Lower leg skin (tissue), 3 donors: ENCODE measurements at regions not wholly inside any gene's neighbourhood (a gene's known extent, or its start where the extent isn't known, plus 50 kb on each side); places are given as distances from the start of the nearest gene placed in this dataset.
"Not testable (repeated sequence)": the region's sequence is repeated elsewhere in the genome, so short reads cannot be mapped to it uniquely, and the experiment has no call there.

ENCODE experiments used
- POLR2A ChIP-seq, 2 donors: fragments of 450-650 bp; IDR thresholded peaks; one replicate each; pipeline ENCODE4 v1.6.1; 2016 to 2017; ENCODE audit warnings: antibody characterized with exemption in 2 of 2, mild to moderate bottlenecking in 1 of 2, moderate library complexity in 1 of 2
- TF ChIP-seq, protein P1 (sequence below), 3 donors: fragments of 450-650 bp; IDR thresholded peaks; one replicate each; pipeline ENCODE4 v1.5.1; 2016; ENCODE audit warnings: antibody characterized with exemption in 3 of 3, mild to moderate bottlenecking in 3 of 3, moderate library complexity in 2 of 3

DNA sequence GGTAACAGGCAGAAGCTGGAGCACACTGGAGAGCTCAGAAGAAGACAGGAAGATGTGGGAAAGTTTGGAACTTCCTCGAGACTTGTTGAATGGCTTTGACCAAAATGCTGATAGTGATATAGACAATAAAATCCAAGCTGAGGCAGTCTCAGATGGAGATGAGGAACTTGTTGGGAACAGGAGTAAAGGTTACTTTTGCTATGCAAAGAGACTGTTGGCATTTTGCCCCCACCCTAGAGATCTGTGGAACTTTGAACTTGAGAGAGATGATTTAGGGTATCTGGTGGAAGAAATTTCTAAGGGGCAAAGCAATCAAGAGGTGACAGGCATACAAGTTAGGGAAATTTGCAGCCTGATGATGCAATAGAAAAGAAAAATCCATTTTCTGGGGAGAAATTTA is 493.5 kb downstream of the CHSY3 start:
- TF ChIP-seq, protein P1, sequence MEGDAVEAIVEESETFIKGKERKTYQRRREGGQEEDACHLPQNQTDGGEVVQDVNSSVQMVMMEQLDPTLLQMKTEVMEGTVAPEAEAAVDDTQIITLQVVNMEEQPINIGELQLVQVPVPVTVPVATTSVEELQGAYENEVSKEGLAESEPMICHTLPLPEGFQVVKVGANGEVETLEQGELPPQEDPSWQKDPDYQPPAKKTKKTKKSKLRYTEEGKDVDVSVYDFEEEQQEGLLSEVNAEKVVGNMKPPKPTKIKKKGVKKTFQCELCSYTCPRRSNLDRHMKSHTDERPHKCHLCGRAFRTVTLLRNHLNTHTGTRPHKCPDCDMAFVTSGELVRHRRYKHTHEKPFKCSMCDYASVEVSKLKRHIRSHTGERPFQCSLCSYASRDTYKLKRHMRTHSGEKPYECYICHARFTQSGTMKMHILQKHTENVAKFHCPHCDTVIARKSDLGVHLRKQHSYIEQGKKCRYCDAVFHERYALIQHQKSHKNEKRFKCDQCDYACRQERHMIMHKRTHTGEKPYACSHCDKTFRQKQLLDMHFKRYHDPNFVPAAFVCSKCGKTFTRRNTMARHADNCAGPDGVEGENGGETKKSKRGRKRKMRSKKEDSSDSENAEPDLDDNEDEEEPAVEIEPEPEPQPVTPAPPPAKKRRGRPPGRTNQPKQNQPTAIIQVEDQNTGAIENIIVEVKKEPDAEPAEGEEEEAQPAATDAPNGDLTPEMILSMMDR (IDR thresholded peaks at IDR 0.05), result not testable (repeated sequence)
- TF ChIP-seq POLR2A (IDR thresholded peaks at IDR 0.05), result not testable (repeated sequence)
